ENCODE measurements at regions not wholly inside any gene's neighbourhood (a gene's known extent, or its start where the extent isn't known, plus 50 kb on each side); places are given as distances from the start of the nearest gene placed in this dataset.

GRCh38 chr3:191770541-191770940 lies 309.6 kb downstream of the PYDC2 start:
- DNase-seq, result no peak
- H3K9me3 Mint-ChIP-seq, result peaks cover 12 to 19% (median 12%) of the 10 kb centered on the region in 3 donors

GRCh38 chr3:191774485-191774884 lies 313.5 kb downstream of the PYDC2 start:
- Histone ChIP-seq H3K36me3 (ENCODE audit: control insufficient read depth in 2 of 2, extremely low read depth in 1 of 2, insufficient read depth in 1 of 2, low read length in 1 of 2) (no peaks in the 10 kb centered on the region), H3K9me3 (no peaks in the 10 kb centered on the region), H3K27ac (ENCODE audit: low read length) (no peak overlapping the region), H3K4me3 (ENCODE audit: control insufficient read depth in 1 of 2, extremely low read depth in 1 of 2, low read length in 1 of 2) (no peak overlapping the region), H3K27me3 (replicated peaks in 1 of 2; ENCODE audit: control insufficient read depth in 2 of 2, extremely low read depth in 1 of 2, insufficient read depth in 2 of 2, low read length in 1 of 2) (no peaks in the 10 kb centered on the region), H3K4me1 (ENCODE audit: control insufficient read depth in 1 of 2, extremely low read depth in 1 of 2, insufficient read depth in 2 of 2, low read length in 2 of 2) (no peaks in the 10 kb centered on the region)
- ATAC-seq (replicated peaks in 1 of 4), result no peak
- H3K36me3 Mint-ChIP-seq, result no peaks in the 10 kb centered on the region
- H3K27ac Mint-ChIP-seq, result no peak overlapping the region
- H3K27me3 Mint-ChIP-seq, result no peaks in the 10 kb centered on the region
- H3K4me1 Mint-ChIP-seq, result no peaks in the 10 kb centered on the region
- WGBS (ENCODE audit: insufficient coverage), result 0% methylated on average over 1 of the region's 4 CpGs
- no peak overlapping the region for H3K4me3 Mint-ChIP-seq
- ChIA-PET CTCF (no interaction called here), POLR2A (no interaction called here)
- no peak for DNase-seq
- peaks cover 14 to 16% (median 14%) of the 10 kb centered on the region in 3 donors for H3K9me3 Mint-ChIP-seq

More at GRCh38 chr3:191770541-191770940, 309.6 kb downstream of the PYDC2 start:
- ATAC-seq (replicated peaks in 1 of 4), result no peak
- no peaks in the 10 kb centered on the region for H3K4me1 Mint-ChIP-seq
- CTCF ChIA-PET, result no interaction called here
- no peaks in the 10 kb centered on the region for H3K4me1 ChIP-seq (ENCODE audit: control insufficient read depth in 1 of 2, extremely low read depth in 1 of 2, insufficient read depth in 2 of 2, low read length in 2 of 2)
- H3K4me3 ChIP-seq (ENCODE audit: control insufficient read depth in 1 of 2, extremely low read depth in 1 of 2, low read length in 1 of 2), result no peak overlapping the region
- H3K27me3 ChIP-seq (replicated peaks in 1 of 2; ENCODE audit: control insufficient read depth in 2 of 2, extremely low read depth in 1 of 2, insufficient read depth in 2 of 2, low read length in 1 of 2), result no peaks in the 10 kb centered on the region
- H3K4me3 Mint-ChIP-seq, result no peak overlapping the region
- H3K36me3 ChIP-seq (ENCODE audit: control insufficient read depth in 2 of 2, extremely low read depth in 1 of 2, insufficient read depth in 1 of 2, low read length in 1 of 2), result no peaks in the 10 kb centered on the region
- H3K36me3 Mint-ChIP-seq, result no peaks in the 10 kb centered on the region
- H3K27me3 Mint-ChIP-seq, result no peaks in the 10 kb centered on the region
- no peak overlapping the region for H3K27ac ChIP-seq (ENCODE audit: low read length)
- POLR2A ChIA-PET, result interaction anchor here in 1 of 2 donors (0.8 kb wide), 1 partner anchor 38 kb away, joined by 3 read pairs; no protein-coding TSS in a partner anchor
- H3K27ac Mint-ChIP-seq, result no peak overlapping the region
- no peaks in the 10 kb centered on the region for H3K9me3 ChIP-seq
- WGBS (ENCODE audit: insufficient coverage), result no CpG with 5 or more reads among the region's 1 CpG

GRCh38 chr3:191775451-191776233 lies 314.7 kb downstream of the PYDC2 start:
- ChIA-PET POLR2A (no interaction called here), CTCF (no interaction called here)
- H3K36me3 ChIP-seq (ENCODE audit: control insufficient read depth in 2 of 2, extremely low read depth in 1 of 2, insufficient read depth in 1 of 2, low read length in 1 of 2), result no peaks in the 10 kb centered on the region
- H3K9me3 Mint-ChIP-seq, result peaks cover 14 to 18% (median 14%) of the 10 kb centered on the region in 3 donors
- H3K27me3 Mint-ChIP-seq, result no peaks in the 10 kb centered on the region
- H3K36me3 Mint-ChIP-seq, result no peaks in the 10 kb centered on the region
- no peaks in the 10 kb centered on the region for H3K4me1 ChIP-seq (ENCODE audit: control insufficient read depth in 1 of 2, extremely low read depth in 1 of 2, insufficient read depth in 2 of 2, low read length in 2 of 2)
- no peak overlapping the region for H3K4me3 ChIP-seq (ENCODE audit: control insufficient read depth in 1 of 2, extremely low read depth in 1 of 2, low read length in 1 of 2)
- H3K4me1 Mint-ChIP-seq, result no peaks in the 10 kb centered on the region
- WGBS (ENCODE audit: insufficient coverage), result no CpG with 5 or more reads among the region's 5 CpGs
- no peak overlapping the region for H3K4me3 Mint-ChIP-seq
- DNase-seq (no peak), ATAC-seq (replicated peaks in 1 of 4) (no peak)
- no peaks in the 10 kb centered on the region for H3K27me3 ChIP-seq (replicated peaks in 1 of 2; ENCODE audit: control insufficient read depth in 2 of 2, extremely low read depth in 1 of 2, insufficient read depth in 2 of 2, low read length in 1 of 2)
- H3K9me3 ChIP-seq, result no peaks in the 10 kb centered on the region
- H3K27ac ChIP-seq (ENCODE audit: low read length), result no peak overlapping the region
- no peak overlapping the region for H3K27ac Mint-ChIP-seq

GRCh38 chr3:191781044-191781443 lies 320.1 kb downstream of the PYDC2 start:
- H3K27ac Mint-ChIP-seq, result no peak overlapping the region
- peaks cover 11 to 23% (median 15%) of the 10 kb centered on the region in 3 donors for H3K9me3 Mint-ChIP-seq
- DNase-seq (no peak), ATAC-seq (replicated peaks in 1 of 4) (no peak)
- H3K36me3 Mint-ChIP-seq, result no peaks in the 10 kb centered on the region
- ChIA-PET POLR2A (no interaction called here), CTCF (no interaction called here)
- no peaks in the 10 kb centered on the region for H3K27me3 Mint-ChIP-seq
- H3K4me3 ChIP-seq (ENCODE audit: control insufficient read depth in 1 of 2, extremely low read depth in 1 of 2, low read length in 1 of 2), result no peak overlapping the region
- no peaks in the 10 kb centered on the region for H3K27me3 ChIP-seq (replicated peaks in 1 of 2; ENCODE audit: control insufficient read depth in 2 of 2, extremely low read depth in 1 of 2, insufficient read depth in 2 of 2, low read length in 1 of 2)
- no peaks in the 10 kb centered on the region for H3K9me3 ChIP-seq
- no peaks in the 10 kb centered on the region for H3K4me1 Mint-ChIP-seq
- H3K36me3 ChIP-seq (ENCODE audit: control insufficient read depth in 2 of 2, extremely low read depth in 1 of 2, insufficient read depth in 1 of 2, low read length in 1 of 2), result no peaks in the 10 kb centered on the region
- no CpG with 5 or more reads among the region's 4 CpGs for WGBS (ENCODE audit: insufficient coverage)
- H3K4me3 Mint-ChIP-seq, result no peak overlapping the region
- H3K4me1 ChIP-seq (ENCODE audit: control insufficient read depth in 1 of 2, extremely low read depth in 1 of 2, insufficient read depth in 2 of 2, low read length in 2 of 2), result no peaks in the 10 kb centered on the region
- H3K27ac ChIP-seq (ENCODE audit: low read length), result no peak overlapping the region

GRCh38 chr3:191783024-191783423 lies 322.1 kb downstream of the PYDC2 start:
- Mint-ChIP-seq H3K27ac (no peak overlapping the region), H3K36me3 (no peaks in the 10 kb centered on the region), H3K27me3 (no peaks in the 10 kb centered on the region), H3K4me1 (no peaks in the 10 kb centered on the region), H3K4me3 (no peak overlapping the region), H3K9me3 (peaks cover 5 to 18% (median 9%) of the 10 kb centered on the region in 3 donors)
- Histone ChIP-seq H3K4me1 (ENCODE audit: control insufficient read depth in 1 of 2, extremely low read depth in 1 of 2, insufficient read depth in 2 of 2, low read length in 2 of 2) (no peaks in the 10 kb centered on the region), H3K27me3 (replicated peaks in 1 of 2; ENCODE audit: control insufficient read depth in 2 of 2, extremely low read depth in 1 of 2, insufficient read depth in 2 of 2, low read length in 1 of 2) (no peaks in the 10 kb centered on the region), H3K27ac (ENCODE audit: low read length) (no peak overlapping the region), H3K9me3 (no peaks in the 10 kb centered on the region), H3K36me3 (ENCODE audit: control insufficient read depth in 2 of 2, extremely low read depth in 1 of 2, insufficient read depth in 1 of 2, low read length in 1 of 2) (no peaks in the 10 kb centered on the region), H3K4me3 (ENCODE audit: control insufficient read depth in 1 of 2, extremely low read depth in 1 of 2, low read length in 1 of 2) (no peak overlapping the region)
- POLR2A ChIA-PET, result no interaction called here
- ATAC-seq (replicated peaks in 1 of 4) (no peak), DNase-seq (no peak)
- CTCF ChIA-PET, result no interaction called here

GRCh38 chr3:191790934-191791333 lies 330.0 kb downstream of the PYDC2 start:
- ChIA-PET CTCF (no interaction called here), POLR2A (no interaction called here)
- Mint-ChIP-seq H3K36me3 (no peaks in the 10 kb centered on the region), H3K4me3 (no peak overlapping the region), H3K4me1 (no peaks in the 10 kb centered on the region), H3K27ac (no peak overlapping the region), H3K9me3 (peaks cover 9 to 19% (median 9%) of the 10 kb centered on the region in 3 donors), H3K27me3 (no peaks in the 10 kb centered on the region)
- Histone ChIP-seq H3K4me1 (ENCODE audit: control insufficient read depth in 1 of 2, extremely low read depth in 1 of 2, insufficient read depth in 2 of 2, low read length in 2 of 2) (no peaks in the 10 kb centered on the region), H3K4me3 (ENCODE audit: control insufficient read depth in 1 of 2, extremely low read depth in 1 of 2, low read length in 1 of 2) (no peak overlapping the region), H3K27ac (ENCODE audit: low read length) (no peak overlapping the region), H3K9me3 (no peaks in the 10 kb centered on the region), H3K27me3 (replicated peaks in 1 of 2; ENCODE audit: control insufficient read depth in 2 of 2, extremely low read depth in 1 of 2, insufficient read depth in 2 of 2, low read length in 1 of 2) (no peaks in the 10 kb centered on the region), H3K36me3 (ENCODE audit: control insufficient read depth in 2 of 2, extremely low read depth in 1 of 2, insufficient read depth in 1 of 2, low read length in 1 of 2) (no peaks in the 10 kb centered on the region)
- no CpG with 5 or more reads among the region's 1 CpG for WGBS (ENCODE audit: insufficient coverage)
- no peak for ATAC-seq (replicated peaks in 1 of 4)
- DNase-seq, result no peak

GRCh38 chr3:191792580-191792979 lies 331.6 kb downstream of the PYDC2 start:
- H3K9me3 Mint-ChIP-seq, result peaks cover 9 to 23% (median 12%) of the 10 kb centered on the region in 3 donors
- no peaks in the 10 kb centered on the region for H3K36me3 ChIP-seq (ENCODE audit: control insufficient read depth in 2 of 2, extremely low read depth in 1 of 2, insufficient read depth in 1 of 2, low read length in 1 of 2)
- no peaks in the 10 kb centered on the region for H3K4me1 Mint-ChIP-seq
- H3K4me3 ChIP-seq (ENCODE audit: control insufficient read depth in 1 of 2, extremely low read depth in 1 of 2, low read length in 1 of 2), result no peak overlapping the region
- H3K4me1 ChIP-seq (ENCODE audit: control insufficient read depth in 1 of 2, extremely low read depth in 1 of 2, insufficient read depth in 2 of 2, low read length in 2 of 2), result no peaks in the 10 kb centered on the region
- no peak for ATAC-seq (replicated peaks in 1 of 4)
- H3K27me3 ChIP-seq (replicated peaks in 1 of 2; ENCODE audit: control insufficient read depth in 2 of 2, extremely low read depth in 1 of 2, insufficient read depth in 2 of 2, low read length in 1 of 2), result no peaks in the 10 kb centered on the region
- CTCF ChIA-PET, result no interaction called here
- H3K27me3 Mint-ChIP-seq, result no peaks in the 10 kb centered on the region
- DNase-seq, result no peak
- no peak overlapping the region for H3K27ac ChIP-seq (ENCODE audit: low read length)
- WGBS (ENCODE audit: insufficient coverage), result no CpG with 5 or more reads among the region's 2 CpGs
- H3K27ac Mint-ChIP-seq, result no peak overlapping the region
- H3K9me3 ChIP-seq, result no peaks in the 10 kb centered on the region
- H3K4me3 Mint-ChIP-seq, result no peak overlapping the region
- POLR2A ChIA-PET, result no interaction called here
- no peaks in the 10 kb centered on the region for H3K36me3 Mint-ChIP-seq
